Sigmoid colon (tissue), 4 donors: ENCODE measurements at regions not wholly inside any gene's neighbourhood (a gene's known extent, or its start where the extent isn't known, plus 50 kb on each side); places are given as distances from the start of the nearest gene placed in this dataset.

ENCODE experiments used
- CTCF ChIP-seq, 4 experiments: fragments of 450-650 bp in 3 of 4; fragments of 200-600 bp in 1 of 4; IDR thresholded peaks; one replicate each; pipeline ENCODE4 v1.5.1; 2016 to 2019; ENCODE audit warnings: antibody characterized with exemption in 4 of 4, mild to moderate bottlenecking in 3 of 4, moderate library complexity in 2 of 4
- POLR2AphosphoS5 ChIP-seq, 4 donors: sonication (generic); formaldehyde crosslinking; IDR thresholded peaks; one replicate each; pipeline ENCODE4 v1.6.1; 2017; ENCODE audit warnings: antibody characterized with exemption in 4 of 4

DNA sequence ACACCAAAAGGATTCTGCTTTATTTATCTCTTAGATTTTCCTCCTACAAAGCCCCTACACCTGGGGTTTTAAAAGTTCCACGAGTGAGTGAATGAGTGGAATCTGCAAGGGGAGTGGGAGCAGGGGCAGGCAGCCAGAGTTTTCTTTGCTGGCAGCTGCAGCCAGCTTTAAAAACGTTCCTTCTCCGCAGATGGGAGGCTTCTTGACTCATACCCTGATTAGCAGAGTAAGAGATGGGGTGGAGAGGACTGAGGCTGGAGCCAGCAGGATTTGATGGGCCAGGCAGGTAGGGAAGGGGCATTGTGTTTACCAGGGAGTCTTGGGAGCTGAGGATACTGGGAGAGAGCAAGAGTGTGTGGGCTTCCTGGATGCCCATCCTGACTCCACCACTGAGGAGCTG lies 99.6 kb upstream of the TNP1 start:
- TF ChIP-seq POLR2AphosphoS5 (IDR thresholded peaks at IDR 0.05): no peak
- no peak for TF ChIP-seq CTCF (IDR thresholded peaks at IDR 0.05)
